Fibroblast of upper back skin (primary cell): ENCODE measurements at regions not wholly inside any gene's neighbourhood (a gene's known extent, or its start where the extent isn't known, plus 50 kb on each side); places are given as distances from the start of the nearest gene placed in this dataset.
"Not testable (repeated sequence)": the region's sequence is repeated elsewhere in the genome, so short reads cannot be mapped to it uniquely, and the experiment has no call there.

Experiments used
- DNase-seq: peaks from one replicate; pipeline ENCODE4 v3.0.0-alpha.2; 2013

DNA sequence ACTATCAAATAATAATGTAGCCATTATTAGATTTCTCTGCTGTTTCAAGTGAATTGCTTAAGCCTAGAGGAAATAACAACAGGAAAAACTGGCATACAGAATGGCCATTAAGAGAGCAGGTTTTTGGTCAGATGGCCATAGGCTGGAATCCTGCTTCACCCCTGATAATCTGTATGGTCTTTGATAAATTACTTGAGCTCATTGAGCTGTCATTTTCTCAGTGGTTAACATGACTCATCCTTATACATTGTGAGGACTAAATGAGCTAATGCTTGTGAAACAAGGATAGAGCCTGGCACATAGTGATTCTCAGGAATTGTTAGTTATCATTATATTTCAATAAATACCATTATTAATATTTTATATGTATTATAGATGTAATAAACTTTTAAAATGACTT lies 516.5 kb downstream of the KIF4B start:
- DNase-seq: peak; percentile 40

DNA sequence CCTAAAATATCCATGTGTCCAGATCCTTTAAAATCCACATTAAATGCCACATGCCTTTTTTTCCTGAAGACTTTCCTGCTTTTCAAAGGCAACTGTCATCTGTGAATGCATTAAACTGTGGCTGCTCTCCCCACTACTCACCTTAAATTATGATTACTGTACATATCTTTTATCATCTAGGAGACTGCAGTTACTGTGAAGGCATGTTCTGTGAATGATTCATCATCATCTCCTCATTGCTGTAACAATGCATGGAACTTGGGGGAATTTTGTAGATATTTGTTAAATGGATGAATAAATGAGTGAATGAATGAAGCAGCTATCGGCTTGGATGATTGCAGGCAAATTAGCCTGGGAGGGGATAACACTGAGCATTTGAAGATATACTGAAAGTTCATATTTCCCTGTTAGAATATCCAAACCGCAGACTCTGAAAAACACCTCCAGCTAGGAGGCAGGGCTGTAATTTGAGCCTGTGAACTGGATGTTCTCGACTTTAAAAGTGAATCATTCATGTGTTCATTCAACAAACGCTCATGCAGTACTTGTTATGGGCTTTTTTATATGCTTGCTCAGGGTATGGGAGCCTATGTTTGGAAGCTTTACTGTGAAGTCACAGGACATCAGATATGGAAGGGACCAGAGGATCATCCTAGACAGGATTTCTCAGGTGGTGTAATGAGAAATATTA lies 519.2 kb downstream of the KIF4B start:
- peak; percentile 8 for DNase-seq

DNA sequence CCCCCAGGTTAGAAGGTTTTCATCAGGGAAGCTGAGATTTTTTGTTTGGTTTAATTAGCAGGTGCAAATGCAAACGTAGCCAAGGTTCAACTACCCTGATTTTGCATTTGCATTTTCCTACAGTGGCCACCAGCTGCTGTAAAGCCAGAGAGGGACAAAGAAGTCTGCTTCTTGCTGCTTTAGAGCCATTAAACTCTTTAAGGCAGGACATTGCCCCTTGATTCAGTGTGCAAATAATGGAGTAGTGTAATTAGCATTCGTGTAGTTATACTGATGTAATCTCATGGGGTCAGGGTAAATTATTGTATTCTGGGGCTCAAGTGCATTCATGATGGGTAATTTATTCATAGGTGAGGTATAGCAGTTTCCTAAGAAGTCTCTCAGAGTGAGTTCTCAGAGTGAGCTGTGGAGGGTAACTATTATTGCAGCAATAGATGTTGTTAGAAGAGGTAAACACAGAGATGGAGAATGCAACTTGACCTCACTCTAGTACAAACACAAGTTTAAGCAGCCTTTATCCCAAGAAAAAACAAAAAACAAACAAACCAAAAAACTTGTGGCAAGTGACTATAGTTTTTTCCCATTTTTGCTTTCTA lies 526.5 kb downstream of the KIF4B start:
- DNase-seq: no peak

DNA sequence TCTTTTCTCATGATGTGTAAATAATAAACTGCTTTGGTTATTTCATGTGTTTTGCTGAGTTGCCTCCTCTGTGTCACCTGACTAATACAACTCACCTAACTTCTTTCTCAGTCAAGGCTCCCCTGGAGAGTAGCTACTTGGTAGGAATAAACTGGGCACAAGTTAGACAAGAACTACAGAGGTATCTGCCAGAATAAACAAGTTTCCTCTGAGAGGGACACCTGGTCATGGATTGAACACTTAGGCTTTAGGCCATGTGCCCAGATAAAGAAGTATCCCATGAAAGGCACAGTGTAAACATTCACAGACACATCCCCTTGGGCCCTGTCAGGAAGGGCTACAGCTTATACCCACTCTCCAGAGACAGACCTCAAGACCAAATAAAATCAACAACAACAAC lies 532.5 kb downstream of the KIF4B start:
- no peak for DNase-seq

DNA sequence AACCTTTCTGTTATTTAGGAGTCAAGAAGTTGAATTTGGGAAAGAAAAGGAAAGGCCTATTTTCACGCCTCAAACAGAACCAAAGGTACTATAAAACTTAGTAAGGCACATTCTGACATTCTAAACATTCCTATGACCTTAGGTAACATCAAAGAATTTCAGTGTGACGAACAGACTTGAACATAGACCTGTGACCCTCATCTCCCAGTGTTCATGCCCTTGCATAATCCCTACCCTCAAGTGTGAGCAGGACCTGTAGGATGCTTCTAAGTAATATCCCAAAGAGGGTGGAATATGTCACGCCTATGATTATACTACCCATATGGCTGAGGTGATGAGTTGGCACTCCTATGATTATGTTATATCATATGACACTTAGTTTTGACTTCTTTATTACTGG lies 540.9 kb downstream of the KIF4B start:
- no peak for DNase-seq

DNA sequence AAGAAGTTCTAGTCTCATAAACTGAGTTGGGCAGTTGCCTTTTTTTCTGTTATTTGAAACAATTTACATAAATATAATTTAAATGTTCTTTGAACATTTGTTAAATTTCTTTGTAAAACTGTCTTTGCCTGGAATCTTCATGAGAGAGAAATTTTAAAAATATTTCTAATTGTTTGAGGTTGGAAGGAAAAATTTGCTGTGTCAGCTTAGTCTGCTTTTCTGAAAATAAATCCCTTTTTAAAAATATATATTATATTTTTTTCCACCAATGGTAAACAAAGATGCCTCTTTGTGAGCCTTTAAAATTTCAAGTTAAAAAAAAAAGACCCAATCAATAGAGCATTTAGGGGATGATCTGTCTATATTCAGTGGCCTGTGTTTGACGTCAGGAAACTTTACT lies 542.7 kb downstream of the KIF4B start:
- DNase-seq: no peak

DNA sequence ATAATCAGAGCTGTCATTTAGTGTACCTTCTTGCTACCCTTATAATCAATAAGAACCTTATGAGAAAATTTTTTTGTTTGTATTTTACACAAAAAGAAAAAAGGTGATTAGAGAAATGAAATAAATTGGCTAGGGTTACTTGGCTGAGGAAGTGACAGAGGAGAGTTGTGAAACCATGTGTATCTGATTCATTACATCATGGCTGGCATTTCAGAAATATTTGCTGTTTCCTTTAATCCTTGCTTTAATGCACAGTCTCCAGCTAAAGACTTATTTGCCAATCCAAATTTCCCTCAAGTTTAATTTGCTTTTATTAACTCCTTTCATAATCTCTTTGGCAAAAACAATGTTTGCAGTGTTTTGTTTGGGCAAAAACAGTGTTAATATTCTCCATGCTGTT lies 543.1 kb downstream of the KIF4B start:
- DNase-seq: no peak

DNA sequence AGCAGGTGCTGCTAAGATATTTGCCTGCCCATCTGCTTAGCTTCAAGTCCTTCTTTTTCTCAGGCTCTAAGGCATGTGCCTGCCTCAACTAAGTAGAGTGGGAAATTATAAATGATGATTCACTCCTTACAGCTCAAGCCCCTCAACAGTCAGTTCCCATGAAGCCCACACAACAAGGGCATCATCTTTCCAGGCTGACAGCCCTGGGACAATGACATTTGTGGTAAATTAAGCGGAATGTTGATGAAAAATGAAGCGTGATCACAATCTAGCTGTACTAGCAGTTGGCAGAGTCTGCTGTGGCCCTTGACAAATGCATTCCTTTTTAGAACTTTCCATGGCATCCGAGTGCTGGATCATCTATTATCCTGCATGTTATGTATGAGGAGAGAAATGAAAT lies 548.6 kb downstream of the KIF4B start:
- no peak for DNase-seq

DNA sequence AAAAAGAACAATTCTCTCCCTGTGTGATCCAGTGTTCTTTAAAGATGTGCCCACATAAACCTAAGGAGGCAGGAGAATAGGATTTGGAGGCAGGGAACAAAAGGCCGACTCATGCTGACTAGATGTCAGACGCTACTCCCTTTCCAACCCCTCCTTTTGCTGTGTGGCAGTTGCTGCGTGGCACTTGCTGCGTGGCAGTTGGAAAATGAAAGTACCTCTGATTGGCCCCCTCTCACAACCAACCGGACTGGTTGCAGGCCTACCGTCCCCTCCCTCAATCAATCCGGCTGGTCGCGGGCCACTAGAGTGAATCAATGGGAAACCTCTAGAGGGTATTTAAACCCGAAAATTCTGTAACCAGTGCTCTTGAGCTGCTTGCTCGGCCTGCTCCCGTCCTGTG lies 551.0 kb downstream of the KIF4B start:
- DNase-seq: no peak

DNA sequence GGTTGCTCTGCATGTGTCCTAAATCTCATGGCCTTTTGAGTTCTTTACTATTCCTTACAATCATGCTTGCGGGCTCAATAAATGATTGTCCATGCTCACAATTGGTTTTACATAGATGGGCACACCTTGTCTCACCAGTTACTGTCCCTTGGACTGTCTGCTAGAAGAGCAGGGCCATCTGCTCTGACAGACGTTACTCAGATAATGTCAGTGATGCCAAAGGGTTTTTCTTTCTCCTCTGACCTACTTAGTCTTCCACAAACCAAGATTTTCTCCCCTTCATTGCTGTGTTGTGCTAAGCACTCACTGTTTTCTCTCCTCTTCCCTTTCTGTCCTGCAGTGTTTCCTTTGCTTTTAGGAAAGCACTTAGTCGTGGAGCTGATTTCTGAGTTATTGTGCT lies 562.3 kb downstream of the KIF4B start:
- no peak for DNase-seq

DNA sequence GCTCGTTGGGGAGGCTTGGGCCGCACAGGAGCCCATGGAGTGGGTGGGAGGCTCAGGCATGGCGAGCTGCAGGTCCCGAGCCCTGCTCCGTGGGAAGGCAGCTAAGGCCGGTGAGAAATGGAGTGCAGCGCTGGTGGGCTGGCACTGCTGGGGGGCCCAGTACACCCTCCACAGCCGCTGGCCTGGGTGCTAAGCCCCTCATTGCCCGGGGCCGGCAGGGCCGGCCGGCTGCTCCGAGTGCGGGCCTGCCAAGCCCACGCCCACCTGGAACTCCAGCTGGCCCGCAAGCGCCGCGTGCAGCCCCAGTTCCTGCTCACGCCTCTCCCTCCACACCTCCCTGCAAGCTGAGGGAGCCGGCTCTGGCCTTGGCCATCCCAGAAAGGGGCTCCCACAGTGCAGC lies 573.3 kb downstream of the KIF4B start:
- DNase-seq: not testable (repeated sequence)

DNA sequence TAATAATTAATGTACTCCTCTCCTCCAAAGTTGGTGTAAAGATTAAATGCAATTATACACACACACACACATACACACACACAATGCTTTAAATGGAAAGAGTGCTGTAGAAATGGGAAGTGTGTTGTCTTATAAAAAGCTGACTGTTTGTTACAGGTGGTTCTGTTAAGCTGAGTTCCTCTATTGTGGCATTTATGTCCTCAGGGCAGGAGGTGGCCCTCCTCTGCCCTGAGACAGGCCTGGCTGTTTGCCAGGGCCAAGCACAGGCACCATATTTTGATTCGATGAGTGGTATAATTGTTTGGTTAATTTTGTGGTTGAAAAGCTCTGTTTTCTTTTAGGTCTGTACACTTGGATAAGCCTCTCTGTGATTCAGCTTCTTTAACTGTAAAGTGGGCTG lies 573.9 kb downstream of the KIF4B start:
- DNase-seq: no peak

DNA sequence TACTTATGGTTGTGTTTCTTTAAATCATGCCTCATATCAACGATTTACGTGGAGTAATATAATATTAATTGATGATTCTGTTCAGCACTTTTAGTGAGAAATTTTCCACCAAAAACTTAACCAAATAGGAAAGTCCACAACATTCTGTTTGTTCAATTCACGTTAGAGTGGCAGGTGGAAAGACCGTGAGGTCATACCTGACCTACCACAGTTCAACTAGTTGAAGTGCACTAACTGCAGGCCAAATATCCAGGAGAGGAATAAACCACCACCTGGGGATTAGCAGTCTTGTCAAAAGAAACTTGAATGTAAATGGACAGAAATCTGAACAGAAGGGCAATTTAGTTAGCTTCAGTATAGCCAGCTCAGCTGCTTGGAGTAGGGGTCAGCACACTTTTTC lies 577.7 kb downstream of the KIF4B start:
- no peak for DNase-seq

DNA sequence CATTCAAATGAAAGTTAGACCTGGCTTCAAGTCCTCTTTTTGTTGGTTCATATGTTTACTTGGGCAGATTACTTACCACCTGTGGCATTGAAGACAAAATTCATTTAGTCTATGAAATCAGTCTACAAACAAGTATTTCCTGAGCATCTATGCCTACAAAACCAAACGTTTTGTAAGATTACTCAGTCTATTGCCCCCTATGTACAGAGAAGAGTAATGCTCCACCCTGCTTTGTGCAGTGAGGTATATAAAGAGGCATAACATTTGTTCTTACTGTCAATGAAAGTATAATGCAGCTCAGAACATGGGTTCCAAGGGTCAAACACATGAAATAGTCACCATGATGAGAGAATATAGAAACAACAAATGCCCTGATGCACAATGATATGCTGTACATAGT lies 580.7 kb downstream of the KIF4B start:
- no peak for DNase-seq

DNA sequence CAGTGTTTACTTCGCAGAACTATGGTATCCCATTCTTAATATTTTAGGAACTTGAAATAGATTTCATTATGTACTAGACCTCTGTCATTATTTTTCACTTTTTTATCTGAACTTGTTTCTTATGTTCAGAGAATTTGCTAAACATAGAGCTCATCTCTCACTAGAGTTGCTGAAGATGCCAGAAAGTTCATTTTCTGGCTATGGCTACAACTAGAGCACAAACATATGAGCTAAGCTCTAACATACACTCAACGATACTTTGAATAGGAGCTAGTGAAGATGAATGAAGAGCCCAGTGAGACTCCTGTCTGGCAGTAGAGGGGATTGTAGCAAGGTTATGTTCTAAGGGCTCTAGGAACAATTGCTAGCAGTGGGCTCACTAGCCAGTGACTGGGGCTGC lies 582.2 kb downstream of the KIF4B start:
- no peak for DNase-seq

DNA sequence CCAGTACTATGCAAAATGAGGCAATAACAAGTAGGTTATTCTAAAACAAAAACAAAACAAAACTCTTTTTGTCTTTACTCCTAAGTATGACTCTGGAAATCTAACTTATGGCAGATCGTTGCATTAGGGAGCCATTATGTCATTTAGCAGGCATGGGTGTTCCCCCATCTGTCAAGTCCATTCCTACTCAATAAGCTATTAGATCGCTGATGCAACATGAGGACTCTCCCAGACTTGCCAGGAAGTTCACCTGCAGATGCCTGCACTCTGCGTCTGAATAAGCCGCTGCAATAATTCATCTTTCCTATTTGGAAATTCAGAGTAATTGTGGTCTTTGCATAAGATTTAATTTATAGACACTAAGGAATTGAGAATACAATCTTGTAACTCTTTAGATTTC lies 585.0 kb downstream of the KIF4B start:
- no peak for DNase-seq

DNA sequence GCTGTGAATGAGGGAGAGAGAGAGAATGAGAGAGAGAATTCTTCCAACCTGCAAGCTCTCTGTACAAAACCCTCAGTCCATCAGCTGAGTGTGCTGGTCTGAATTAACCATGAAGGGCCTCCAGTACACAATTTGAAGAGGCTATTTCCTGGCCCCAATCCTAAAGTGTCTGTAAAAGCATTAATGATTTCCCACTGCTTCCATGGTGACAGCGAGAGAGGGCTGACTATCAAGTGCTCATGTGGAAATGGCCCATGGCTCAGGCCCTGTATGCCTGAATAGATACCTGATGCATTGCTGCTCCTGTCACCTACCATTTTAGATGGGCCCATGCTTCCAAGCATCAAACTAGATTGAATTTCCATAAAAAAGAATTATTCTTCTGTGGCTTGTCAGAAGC lies 592.4 kb downstream of the KIF4B start:
- DNase-seq: no peak

DNA sequence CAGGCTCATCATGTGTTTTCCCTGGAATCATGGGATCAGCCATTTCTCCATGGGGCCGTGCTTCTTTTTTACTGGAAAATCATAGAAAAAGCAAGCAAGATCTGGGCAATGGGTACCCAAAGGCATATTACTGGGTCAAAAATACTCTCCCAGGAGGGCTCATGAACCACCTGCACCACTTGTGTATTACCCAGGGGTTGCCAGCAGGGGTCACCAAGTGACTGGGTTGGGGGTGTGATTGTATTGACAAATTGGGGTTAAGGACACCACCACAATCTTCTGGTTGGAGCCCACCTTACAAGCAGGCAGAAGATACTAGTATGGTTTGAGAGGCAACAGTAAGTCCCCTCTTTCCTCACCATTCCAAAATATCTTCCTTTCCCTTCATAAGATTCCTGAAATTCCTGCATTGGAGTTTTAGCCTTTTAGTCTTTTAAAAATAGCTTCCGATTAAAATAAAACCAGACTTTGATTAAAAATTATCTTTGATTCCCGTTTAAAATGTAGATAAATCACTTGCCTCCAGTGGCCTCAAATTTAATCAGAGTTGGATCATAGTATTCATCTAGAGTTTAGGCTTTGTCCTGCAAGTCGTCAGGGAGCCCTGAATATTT lies 603.3 kb downstream of the KIF4B start:
- peak; percentile 22 for DNase-seq

DNA sequence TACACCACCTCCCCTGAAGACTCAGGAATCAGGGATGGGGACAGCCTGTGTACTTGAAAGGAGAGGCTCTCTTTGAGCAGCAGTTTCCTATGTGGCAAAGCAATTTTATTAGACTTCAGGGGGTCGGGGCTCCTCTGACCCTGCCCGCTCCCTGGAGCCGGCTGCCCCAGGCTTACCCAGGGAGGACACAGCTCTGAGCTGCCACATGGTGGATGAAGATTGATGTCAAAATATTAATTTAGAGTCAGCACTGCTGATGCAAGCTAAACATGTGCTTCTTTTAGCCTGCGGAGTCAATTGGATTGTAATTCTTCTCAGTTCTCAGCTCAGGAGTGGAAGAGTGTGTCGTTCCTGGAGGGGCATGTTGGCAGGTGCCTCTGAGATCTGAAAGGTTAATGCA lies 606.1 kb downstream of the KIF4B start:
- no peak for DNase-seq

DNA sequence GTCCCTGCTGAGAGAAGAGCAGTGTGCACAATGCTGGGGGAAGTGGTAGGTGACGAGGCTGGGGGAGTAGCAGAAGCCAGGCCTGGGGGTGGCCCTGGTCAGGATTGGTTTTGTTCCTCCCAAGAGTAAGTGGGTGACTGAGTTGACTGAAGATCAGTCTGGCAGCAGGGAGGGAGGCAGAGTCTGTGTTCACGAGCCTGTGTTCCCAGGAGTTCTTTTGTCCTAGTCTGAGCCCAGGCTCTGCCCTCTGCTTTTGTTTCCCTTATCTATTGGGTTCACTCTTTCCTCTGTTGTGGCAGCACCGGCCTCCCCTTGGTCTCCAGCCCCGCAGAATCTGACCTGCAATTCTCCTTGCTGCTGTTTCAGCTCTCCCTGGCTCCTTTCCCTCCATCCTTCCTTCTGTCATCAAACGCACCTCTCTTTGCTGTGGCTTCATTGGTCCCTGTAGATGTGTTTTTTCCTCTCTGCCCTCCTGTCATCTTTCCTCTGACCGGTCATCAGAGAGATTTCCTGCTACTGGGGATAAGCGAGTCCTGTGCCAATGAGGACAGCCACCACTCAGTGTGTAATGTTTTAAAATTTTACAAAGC lies 607.4 kb downstream of the KIF4B start:
- no peak for DNase-seq

DNA sequence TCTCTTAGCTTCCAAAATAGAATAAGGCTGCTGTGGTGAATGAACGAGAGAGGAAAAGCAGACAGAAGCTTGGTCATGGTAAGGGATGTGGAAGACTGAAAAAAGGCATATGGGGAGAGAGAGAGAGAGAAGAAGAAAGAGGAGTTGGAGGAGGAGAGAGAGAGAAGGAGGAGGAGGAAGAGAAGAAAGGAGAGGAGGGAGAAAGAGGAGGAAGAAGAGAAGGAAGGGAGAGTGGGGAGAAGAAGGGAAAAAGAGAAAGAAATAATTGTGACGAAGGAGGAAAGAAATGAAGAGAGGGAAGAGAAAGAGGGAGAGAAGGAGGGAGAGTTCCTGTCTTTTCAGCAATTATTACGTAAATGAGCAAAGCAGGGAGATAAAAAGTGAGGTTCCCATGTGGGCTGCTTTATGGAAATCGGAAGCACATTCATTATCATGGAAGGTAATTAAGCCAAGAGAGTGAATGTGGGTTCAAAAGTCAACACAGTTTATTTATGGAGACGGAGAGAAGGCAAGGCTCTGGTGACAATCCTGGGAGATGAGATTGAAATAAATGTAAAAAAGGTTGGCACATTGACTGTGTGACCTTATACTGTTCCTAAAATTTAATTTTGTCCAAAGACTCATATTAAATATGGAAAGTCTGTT lies 611.2 kb downstream of the KIF4B start:
- no peak for DNase-seq

DNA sequence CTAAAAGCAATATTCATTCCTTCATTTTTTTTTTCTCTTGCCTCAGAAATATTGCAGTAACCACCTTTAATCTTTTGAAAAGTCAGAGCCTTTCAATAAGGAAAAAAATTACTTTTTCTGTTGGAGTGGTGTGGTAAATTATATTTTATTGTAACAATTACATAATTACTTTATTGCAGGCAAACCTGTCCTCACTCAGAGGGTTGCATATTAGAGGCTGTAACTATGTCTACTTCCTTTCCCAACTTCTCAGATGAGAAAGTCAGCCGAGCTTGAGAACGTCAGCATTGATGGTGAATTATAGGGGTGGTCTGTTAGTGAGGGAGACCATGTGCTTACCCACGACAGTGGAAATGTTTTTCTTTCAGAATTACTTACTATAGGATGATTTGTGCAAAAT lies 611.8 kb downstream of the KIF4B start:
- no peak for DNase-seq

DNA sequence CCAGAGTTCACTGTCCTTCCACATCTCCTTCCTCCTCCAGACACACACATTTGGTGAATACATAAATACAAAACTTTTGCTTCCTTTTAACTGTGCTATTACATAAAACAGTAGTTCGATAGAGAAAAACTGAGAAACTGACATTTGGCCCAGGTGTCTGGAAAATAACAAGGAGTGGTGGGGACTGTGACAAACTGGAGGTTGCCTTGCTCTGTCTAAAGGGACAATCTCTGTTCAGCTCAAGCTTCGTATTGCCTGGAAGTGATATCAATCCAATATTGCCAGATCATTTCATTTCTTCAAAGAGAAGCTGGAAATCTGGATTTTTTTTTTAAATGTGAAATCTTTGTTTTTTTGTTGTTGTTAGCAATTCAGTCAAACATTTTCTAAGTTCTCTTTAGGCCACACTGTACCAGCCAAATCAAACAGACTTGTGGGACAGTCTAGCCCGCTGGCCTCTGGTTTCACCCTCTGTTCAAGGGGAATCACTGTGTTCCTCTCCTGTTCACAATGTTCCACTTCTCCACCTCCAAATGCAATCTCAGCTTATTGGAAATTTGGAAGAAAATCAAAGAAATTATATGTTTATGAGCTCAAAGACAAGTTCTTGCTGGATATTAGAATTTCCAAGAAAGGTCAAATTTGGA lies 612.5 kb downstream of the KIF4B start:
- DNase-seq: no peak
